ENCODE measurements at regions not wholly inside any gene's neighbourhood (a gene's known extent, or its start where the extent isn't known, plus 50 kb on each side); places are given as distances from the start of the nearest gene placed in this dataset.

- DNase-seq (ENCODE audit: low read depth, low spot score): no peak
- H3K27me3 Mint-ChIP-seq (ENCODE audit: low read depth): no peaks in the 10 kb centered on the region
- TF ChIP-seq, protein P1, sequence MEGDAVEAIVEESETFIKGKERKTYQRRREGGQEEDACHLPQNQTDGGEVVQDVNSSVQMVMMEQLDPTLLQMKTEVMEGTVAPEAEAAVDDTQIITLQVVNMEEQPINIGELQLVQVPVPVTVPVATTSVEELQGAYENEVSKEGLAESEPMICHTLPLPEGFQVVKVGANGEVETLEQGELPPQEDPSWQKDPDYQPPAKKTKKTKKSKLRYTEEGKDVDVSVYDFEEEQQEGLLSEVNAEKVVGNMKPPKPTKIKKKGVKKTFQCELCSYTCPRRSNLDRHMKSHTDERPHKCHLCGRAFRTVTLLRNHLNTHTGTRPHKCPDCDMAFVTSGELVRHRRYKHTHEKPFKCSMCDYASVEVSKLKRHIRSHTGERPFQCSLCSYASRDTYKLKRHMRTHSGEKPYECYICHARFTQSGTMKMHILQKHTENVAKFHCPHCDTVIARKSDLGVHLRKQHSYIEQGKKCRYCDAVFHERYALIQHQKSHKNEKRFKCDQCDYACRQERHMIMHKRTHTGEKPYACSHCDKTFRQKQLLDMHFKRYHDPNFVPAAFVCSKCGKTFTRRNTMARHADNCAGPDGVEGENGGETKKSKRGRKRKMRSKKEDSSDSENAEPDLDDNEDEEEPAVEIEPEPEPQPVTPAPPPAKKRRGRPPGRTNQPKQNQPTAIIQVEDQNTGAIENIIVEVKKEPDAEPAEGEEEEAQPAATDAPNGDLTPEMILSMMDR (conservative IDR thresholded peaks at IDR 0.05): no peak
- H3K4me3 Mint-ChIP-seq: no peak overlapping the region
- peaks cover 26% of the 10 kb centered on the region for H3K4me1 Mint-ChIP-seq
- peaks cover 2% of the 10 kb centered on the region for H3K9me3 Mint-ChIP-seq
- no peak overlapping the region for H3K27ac Mint-ChIP-seq (ENCODE audit: unreplicated experiment)
- no peaks in the 10 kb centered on the region for H3K36me3 Mint-ChIP-seq (ENCODE audit: low read depth)
Observed at GRCh38 chr3:41115069-41115468, 84.2 kb upstream of the CTNNB1 start.

- no peaks in the 10 kb centered on the region for H3K36me3 Mint-ChIP-seq (ENCODE audit: low read depth)
- no peaks in the 10 kb centered on the region for H3K27me3 Mint-ChIP-seq (ENCODE audit: low read depth)
- no peak overlapping the region for H3K4me3 Mint-ChIP-seq
- TF ChIP-seq, protein P1 (conservative IDR thresholded peaks at IDR 0.05): no peak
- H3K27ac Mint-ChIP-seq (ENCODE audit: unreplicated experiment): peak overlapping the region; percentile 84
- H3K9me3 Mint-ChIP-seq: peaks cover 2% of the 10 kb centered on the region
- peaks cover 35% of the 10 kb centered on the region for H3K4me1 Mint-ChIP-seq
- DNase-seq (ENCODE audit: low read depth, low spot score): no peak
Observed at GRCh38 chr3:41116851-41117250, 82.5 kb upstream of the CTNNB1 start.

DNA sequence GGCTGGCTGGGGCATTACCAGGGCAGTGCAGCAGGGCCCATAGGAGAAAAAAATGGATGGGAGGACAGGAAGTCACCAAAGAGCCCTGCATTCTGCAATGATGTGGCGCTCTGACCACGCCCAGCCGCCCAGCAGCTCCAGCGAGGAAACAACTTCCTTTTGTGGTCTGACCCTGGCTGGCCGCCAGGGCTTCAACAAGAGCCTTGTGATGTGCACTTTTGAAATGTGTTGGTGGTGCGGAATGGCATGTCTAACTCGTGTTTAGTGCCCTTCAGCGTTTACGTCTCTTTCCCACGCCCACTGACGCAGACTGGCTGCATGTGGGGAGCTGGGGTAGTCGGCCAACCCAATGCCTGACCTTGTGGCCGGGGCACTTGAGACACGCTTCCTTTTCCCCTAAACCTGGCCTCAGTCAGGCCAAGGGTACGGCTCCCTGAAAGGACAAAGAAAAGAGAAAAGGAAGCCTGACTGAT, 81.9 kb upstream of the CTNNB1 start:
- no peak overlapping the region for H3K4me3 Mint-ChIP-seq
- DNase-seq (ENCODE audit: low read depth, low spot score): peak; percentile 12
- H3K36me3 Mint-ChIP-seq (ENCODE audit: low read depth): no peaks in the 10 kb centered on the region

DNA sequence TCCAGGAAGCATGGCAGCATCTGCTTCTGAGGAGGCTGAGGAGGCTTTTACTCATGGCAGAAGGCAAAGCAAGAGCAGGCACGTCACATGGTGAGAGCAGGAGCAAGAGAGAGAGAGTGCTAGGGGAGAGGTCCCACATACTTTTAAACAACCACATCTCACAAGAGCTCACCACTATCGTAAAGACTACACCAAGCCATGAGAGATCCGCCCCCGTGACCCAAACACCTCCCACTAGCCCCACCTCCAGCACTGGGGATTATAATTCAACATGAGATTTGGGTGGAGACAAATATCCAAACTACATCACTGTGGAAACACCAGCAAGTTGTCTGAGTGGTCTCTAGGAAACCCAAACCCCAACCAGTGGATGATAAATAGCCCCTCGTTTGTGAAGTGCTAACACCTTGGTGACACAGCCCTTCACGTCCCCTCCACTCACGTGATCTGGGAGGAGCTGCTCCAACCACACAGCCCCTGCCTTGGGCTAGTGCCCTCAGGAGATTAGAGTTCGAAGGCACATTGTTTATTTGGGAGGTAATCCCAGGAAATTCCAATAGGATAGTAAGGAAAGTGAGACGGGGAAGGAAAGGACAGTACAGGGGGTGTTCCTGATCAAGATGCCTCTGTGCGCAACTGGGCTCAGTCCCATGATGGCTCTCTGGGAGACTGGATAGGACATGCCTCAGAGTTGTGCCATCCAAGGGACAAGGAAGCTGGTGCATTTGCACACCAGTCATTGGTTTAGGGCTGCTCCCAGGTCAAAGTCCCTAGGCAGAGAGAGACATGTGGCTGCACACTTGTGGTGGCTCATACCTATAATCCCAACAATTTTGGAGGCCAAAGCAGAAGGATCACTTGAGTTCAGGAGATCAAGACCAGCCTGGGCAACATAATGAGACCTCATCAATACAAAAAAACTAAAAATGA, 80.6 kb upstream of the CTNNB1 start:
- Mint-ChIP-seq H3K27me3 (ENCODE audit: low read depth) (no peaks in the 10 kb centered on the region), H3K4me3 (no peak overlapping the region), H3K9me3 (no peaks in the 10 kb centered on the region), H3K27ac (ENCODE audit: unreplicated experiment) (no peak overlapping the region), H3K4me1 (peaks cover 35% of the 10 kb centered on the region), H3K36me3 (ENCODE audit: low read depth) (no peaks in the 10 kb centered on the region)
- DNase-seq (ENCODE audit: low read depth, low spot score): no peak
- TF ChIP-seq, protein P1 (conservative IDR thresholded peaks at IDR 0.05): no peak

More for the DNA sequence above, 81.9 kb upstream of the CTNNB1 start:
- peaks cover 2% of the 10 kb centered on the region for H3K9me3 Mint-ChIP-seq
- peak overlapping the region; percentile 84 for H3K27ac Mint-ChIP-seq (ENCODE audit: unreplicated experiment)
- TF ChIP-seq, protein P1 (conservative IDR thresholded peaks at IDR 0.05): no peak
- H3K27me3 Mint-ChIP-seq (ENCODE audit: low read depth): no peaks in the 10 kb centered on the region
- H3K4me1 Mint-ChIP-seq: peaks cover 35% of the 10 kb centered on the region

- TF ChIP-seq, protein P1 (conservative IDR thresholded peaks at IDR 0.05): no peak
- H3K27ac Mint-ChIP-seq (ENCODE audit: unreplicated experiment): no peak overlapping the region
- no peak for DNase-seq (ENCODE audit: low read depth, low spot score)
- no peaks in the 10 kb centered on the region for H3K9me3 Mint-ChIP-seq
- peaks cover 32% of the 10 kb centered on the region for H3K4me1 Mint-ChIP-seq
- H3K27me3 Mint-ChIP-seq (ENCODE audit: low read depth): no peaks in the 10 kb centered on the region
- peaks cover 2% of the 10 kb centered on the region for H3K36me3 Mint-ChIP-seq (ENCODE audit: low read depth)
- H3K4me3 Mint-ChIP-seq: no peak overlapping the region
Observed at GRCh38 chr3:41120460-41120859, 78.8 kb upstream of the CTNNB1 start.

Data from neural crest cell (in vitro differentiated cells).